Psoas muscle (tissue), 7 donors: ENCODE measurements at regions not wholly inside any gene's neighbourhood (a gene's known extent, or its start where the extent isn't known, plus 50 kb on each side); places are given as distances from the start of the nearest gene placed in this dataset.

ENCODE experiments used
- ATAC-seq, 4 donors: fragments of 200-7000 bp; cut with Tn5 transposase; one replicate each; pipeline ENCODE4 v1.9.1; 2020; ENCODE audit warnings: moderate library complexity in 3 of 4, mild to moderate bottlenecking in 2 of 4
- DNase-seq, 2 donors: peaks; one replicate each; pipeline ENCODE4 v3.0.0-alpha.2; 2020
- H3K27ac ChIP-seq: fragments of 200-600 bp; one replicate; pipeline ENCODE4 v1.8.0; 2022
- H3K27me3 ChIP-seq, 3 donors: fragments of 200-600 bp in 1 of 3; one replicate each; pipeline versions ENCODE4 v1.6.1 to v1.8.0; 2013 to 2022; ENCODE audit warnings: low read length in 2 of 3, mild to moderate bottlenecking in 2 of 3, moderate library complexity in 1 of 3; ENCODE audit not compliant: insufficient read depth in 3 of 3
- H3K36me3 ChIP-seq, 2 donors: fragments of 200-600 bp in 1 of 2; one replicate each; pipeline versions ENCODE4 v1.6.1 to v1.8.0; 2013 to 2022; ENCODE audit warnings: low read depth in 1 of 2, mild to moderate bottlenecking in 1 of 2, moderate library complexity in 1 of 2; ENCODE audit not compliant: insufficient read depth in 1 of 2
- H3K4me1 ChIP-seq: fragments of 200-600 bp; one replicate; pipeline ENCODE4 v1.8.0; 2022
- H3K4me3 ChIP-seq: fragments of 200-600 bp; one replicate; pipeline ENCODE4 v1.8.0; 2022; ENCODE audit warnings: mild to moderate bottlenecking
- H3K9me3 ChIP-seq: fragments of 200-600 bp; one replicate; pipeline ENCODE4 v1.8.0; 2022
- CTCF ChIP-seq: fragments of 200-600 bp; IDR thresholded peaks from one replicate; pipeline ENCODE4 v1.8.0; 2022; ENCODE audit warnings: antibody characterized with exemption
- WGBS, 3 donors: extraction: QIAGEN DNeasy Blood & Tissue Kit; methylation state at CpG; one replicate each; pipeline versions ENCODE4 v1.1.6 to v1.1.7; 2013; 5-methylcytosine and 5-hydroxymethylcytosine counted together
- intact Hi-C, 2 donors: fragments of 100-400 bp; cut with DNase I; formaldehyde crosslinking; loops; one replicate each; pipeline versions ENCODE4 v1.11.0 to v1.14.2; 2022
- donor health status: healthy with polysubstance abuse.
- donor health status: DM: no; HTN: no; CAD: no; lungs with moderate emphysema.
- donor health status: Bipolar disorder and iron deficiency.
- donor health status: healthy.
- donor health status: DM: yes; HTN: yes; CAD: no.
- donor health status: DM: no; HTN: no; CAD: no.
- donor health status: DM: yes; HTN: yes; CAD: no.

- WGBS, 3 donors, result 88 to 93% (median 90%) methylated on average over 9 of the region's 9 CpGs
- TF ChIP-seq CTCF, result no peak
- intact Hi-C loops, result no loop called here
- H3K9me3 ChIP-seq, result no peaks in the 10 kb centered on the region
- H3K27me3 ChIP-seq, result no peaks in the 10 kb centered on the region
- no peak for ATAC-seq
- DNase-seq, result no peak
- H3K4me3 ChIP-seq, result no peak overlapping the region
- H3K27ac ChIP-seq, result no peak overlapping the region
- H3K36me3 ChIP-seq, result no peaks in the 10 kb centered on the region
- H3K4me1 ChIP-seq, result no peaks in the 10 kb centered on the region
These were observed 588.2 kb upstream of the ADGRL3 start for GRCh38 chr4:60611762-60612496.

GRCh38 chr4:60617731-60618130 is 582.4 kb upstream of the ADGRL3 start:
- H3K4me1 ChIP-seq, result no peaks in the 10 kb centered on the region
- no peaks in the 10 kb centered on the region for H3K36me3 ChIP-seq
- no peaks in the 10 kb centered on the region for H3K9me3 ChIP-seq
- H3K27me3 ChIP-seq, result no peaks in the 10 kb centered on the region
- ATAC-seq (no peak), DNase-seq (no peak)
- intact Hi-C loops, result no loop called here
- no peak for TF ChIP-seq CTCF
- H3K27ac ChIP-seq, result no peak overlapping the region
- no peak overlapping the region for H3K4me3 ChIP-seq
- WGBS, 3 donors, result 80 to 86% (median 86%) methylated on average over 4 of the region's 4 CpGs

GRCh38 chr4:60619531-60620305 is 580.4 kb upstream of the ADGRL3 start:
- Histone ChIP-seq H3K27ac (no peak overlapping the region), H3K4me1 (no peaks in the 10 kb centered on the region)
- no peak for TF ChIP-seq CTCF

GRCh38 chr4:60637976-60638375 is 562.1 kb upstream of the ADGRL3 start:
- WGBS, 3 donors, result 70 to 76% (median 70%) methylated on average over 2 of the region's 2 CpGs

More at GRCh38 chr4:60619531-60620305, 580.4 kb upstream of the ADGRL3 start:
- ATAC-seq, result no peak
- intact Hi-C loops, result no loop called here
- Histone ChIP-seq H3K36me3 (no peaks in the 10 kb centered on the region), H3K27me3 (no peaks in the 10 kb centered on the region), H3K9me3 (no peaks in the 10 kb centered on the region), H3K4me3 (no peak overlapping the region)
- no peak for DNase-seq
- WGBS, 3 donors, result 60 to 62% (median 62%) methylated on average over 2 of the region's 2 CpGs

More at GRCh38 chr4:60637976-60638375, 562.1 kb upstream of the ADGRL3 start:
- intact Hi-C loops, result no loop called here
- no peak for TF ChIP-seq CTCF
- no peak overlapping the region for H3K27ac ChIP-seq
- ATAC-seq (no peak), DNase-seq (no peak)
- H3K9me3 ChIP-seq, result no peaks in the 10 kb centered on the region
- no peaks in the 10 kb centered on the region for H3K27me3 ChIP-seq
- no peaks in the 10 kb centered on the region for H3K36me3 ChIP-seq
- no peak overlapping the region for H3K4me3 ChIP-seq
- no peaks in the 10 kb centered on the region for H3K4me1 ChIP-seq
